Fibroblast of gingiva (primary cell): ENCODE measurements at regions not wholly inside any gene's neighbourhood (a gene's known extent, or its start where the extent isn't known, plus 50 kb on each side); places are given as distances from the start of the nearest gene placed in this dataset.

Experiments
- DNase-seq: peaks from one replicate; pipeline ENCODE4 v3.0.0-alpha.2; 2011; ENCODE audit warnings: low read depth

DNA sequence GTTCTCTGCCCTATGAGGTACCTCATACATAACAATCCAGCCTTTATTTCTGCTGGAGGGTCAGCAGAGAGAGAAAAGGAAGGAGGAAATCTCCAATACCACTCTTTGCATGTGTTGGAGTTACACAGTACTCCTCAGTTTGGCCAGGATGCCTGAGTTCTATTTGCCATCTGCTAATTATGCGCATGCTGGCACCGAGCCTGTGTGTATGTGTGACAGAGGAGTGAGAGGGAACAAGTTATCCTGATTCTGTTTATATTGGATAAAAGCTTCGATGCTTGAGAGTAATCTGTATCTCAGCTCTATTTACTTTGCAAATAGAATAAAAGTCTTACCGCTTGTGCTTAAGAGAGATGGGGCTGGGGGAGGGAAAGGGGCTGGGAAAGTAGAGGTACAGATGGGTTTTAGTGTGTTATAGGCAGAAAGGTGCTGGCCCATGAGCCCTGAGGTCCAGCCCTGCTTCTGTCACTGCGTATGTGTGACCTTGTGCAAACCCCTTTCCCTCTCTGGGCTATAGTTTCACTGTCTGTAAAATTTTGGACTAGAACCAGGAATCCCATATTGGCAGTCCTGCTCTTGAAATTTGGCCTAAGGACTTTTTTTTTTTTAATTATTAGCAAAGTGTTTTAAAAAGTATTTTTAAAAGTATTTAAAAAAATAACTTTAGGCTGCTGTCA lies 54.5 kb upstream of the PLXNA2 start:
- DNase-seq: no peak

DNA sequence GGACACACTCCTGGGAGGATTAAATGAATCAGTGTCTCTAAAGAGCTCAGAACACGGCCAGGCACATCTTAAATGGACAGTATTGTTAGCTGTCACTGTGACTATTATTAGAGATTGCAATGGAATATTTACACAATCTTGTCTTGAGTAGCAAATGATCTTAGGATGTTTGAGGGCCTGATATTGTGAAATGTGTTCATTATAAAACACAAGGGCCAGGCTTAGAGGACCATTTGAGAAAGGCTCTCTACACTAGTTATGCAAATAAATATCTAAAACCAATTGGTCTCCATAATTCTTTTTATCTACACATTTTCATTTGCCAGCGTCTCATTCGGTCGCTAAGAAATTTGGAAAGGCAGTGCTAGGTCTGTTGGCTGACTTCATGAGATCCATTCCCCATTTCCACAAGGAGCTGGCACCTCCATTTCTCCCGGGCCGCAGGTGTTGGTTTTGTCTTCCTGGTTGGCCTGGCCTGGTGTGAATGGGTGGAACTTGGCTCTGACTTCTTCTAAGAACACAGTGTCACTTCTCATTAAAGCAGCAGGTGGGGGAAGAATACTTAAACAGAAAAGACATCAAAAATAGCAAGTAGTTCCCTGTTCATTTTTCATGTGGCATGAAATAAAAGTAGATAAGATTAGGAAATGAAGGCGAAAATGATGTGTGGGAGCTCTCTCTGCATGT lies 56.0 kb upstream of the PLXNA2 start:
- DNase-seq: no peak

DNA sequence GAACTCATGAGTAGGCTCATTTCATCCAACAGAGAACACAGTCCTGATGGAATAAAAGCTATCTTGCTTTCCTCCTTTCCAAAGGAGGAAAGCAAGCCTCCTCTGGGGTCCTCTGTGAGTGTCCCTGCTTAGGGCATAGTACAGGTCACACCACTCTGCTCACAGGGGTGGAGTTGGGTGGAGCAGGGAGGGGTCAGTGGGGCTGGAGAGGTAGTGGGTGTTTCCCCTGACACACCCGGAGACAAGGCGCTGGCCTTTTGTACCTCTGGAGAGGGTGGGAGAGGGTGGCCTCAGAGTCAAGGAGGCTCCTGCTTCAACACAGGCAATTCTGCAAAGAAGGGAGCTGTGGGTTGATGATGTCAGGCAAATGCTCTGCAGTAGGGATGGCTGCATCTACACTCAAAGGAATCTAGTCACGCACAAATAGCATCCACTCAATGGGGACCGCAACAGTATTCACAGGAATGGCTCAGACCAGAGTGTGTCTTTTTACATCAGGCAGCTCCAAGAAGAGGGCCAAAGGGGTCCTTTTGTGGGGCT lies 58.6 kb upstream of the PLXNA2 start:
- DNase-seq: no peak

DNA sequence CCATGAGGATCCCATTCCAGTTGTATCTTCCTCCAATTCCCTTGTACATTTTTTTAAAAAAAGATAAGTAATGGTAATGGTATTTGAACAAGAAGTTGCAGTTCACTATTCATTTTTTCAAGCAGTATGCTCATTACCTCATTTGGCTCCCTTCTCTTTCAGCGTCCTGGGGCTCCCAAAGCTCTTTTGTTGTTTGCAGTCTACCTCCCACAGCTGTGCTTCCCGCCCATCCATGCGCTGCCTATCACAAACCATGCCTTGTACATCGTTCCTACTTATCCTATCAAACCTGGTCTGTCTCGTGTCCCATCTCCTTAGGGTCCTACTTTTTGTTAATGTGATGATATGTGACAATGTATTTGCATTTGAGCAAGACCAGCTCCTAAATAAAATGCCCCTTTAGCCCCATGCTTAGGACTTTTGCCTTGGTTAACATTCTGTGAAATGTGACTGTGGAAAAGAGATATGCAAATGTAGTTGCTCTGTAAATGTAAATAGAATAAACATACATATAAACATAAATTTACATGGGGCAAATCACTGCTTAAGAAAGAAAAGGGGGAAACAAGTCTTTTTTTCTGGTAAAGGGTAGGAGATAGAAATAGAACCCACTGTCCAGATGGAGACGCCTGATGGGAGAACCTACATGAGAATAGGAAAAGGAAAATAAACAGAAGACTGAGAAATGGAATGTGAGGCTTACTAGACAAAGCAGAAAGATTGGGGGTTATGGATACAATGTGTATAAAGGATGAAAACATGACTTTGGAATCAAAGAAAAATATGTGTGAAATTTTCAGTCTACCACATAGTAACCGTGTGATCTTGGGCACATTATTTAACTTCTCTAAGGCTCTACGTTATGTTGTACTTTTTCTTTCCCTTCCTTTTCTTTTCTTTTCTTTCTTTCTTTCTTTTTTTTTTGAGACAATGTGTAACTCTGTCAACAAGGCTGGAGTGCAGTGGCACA lies 59.8 kb upstream of the PLXNA2 start:
- no peak for DNase-seq

DNA sequence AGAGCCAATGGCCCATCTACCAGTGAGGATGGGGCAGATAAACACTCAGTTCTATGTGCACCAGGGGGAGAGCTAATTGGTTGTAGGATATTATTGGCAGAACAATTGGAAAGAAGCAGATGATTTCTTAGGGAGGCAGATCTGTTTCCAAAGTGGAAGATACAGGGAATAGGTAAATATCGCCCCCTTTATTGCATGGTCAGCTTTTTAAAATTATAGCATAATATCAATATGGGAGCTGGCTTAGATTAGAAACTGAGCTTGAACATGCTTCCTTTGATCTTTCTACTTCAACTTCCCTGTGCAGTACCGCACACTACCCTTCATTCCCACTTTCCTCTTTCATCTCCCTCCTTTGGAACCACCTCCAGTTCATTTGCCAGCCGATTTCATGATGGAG lies 64.0 kb upstream of the PLXNA2 start:
- DNase-seq: no peak

DNA sequence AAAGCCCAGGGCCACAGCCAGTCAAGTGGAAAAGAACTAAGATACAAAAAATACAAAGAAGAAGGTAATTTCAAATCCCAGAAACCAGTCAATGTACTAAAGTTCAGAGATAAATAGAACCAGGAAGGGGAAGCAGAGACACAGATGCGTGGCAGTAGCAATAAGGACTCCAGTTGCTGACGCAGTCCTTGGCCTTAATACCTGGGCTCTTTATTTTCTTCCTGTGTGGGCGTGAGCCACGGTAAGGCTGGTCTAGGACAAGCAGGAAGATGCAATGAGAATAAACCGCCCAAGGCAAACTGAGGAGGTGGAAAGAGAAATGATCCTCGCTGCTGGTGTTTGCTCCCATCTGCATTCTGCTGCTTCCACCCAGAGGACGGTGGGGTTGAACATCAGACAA lies 65.6 kb upstream of the PLXNA2 start:
- DNase-seq: no peak

DNA sequence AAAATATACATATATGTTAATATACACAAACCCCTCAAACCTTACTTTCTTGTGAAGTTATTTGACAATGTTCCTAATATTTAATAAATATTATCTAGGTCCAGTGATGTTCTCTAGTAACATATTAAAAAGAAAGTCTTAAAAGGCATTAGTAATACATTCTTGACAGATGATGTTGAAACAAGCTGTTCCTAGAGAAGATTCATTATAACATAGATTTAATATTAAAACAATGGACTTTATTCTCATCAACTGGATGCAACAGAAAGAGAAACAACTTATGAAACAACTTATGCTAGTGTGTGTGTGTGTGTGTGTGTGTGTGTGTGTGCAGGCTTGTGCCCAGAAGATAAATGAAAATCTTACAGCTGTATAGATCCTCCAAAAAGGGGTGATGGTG lies 68.5 kb upstream of the PLXNA2 start:
- no peak for DNase-seq

DNA sequence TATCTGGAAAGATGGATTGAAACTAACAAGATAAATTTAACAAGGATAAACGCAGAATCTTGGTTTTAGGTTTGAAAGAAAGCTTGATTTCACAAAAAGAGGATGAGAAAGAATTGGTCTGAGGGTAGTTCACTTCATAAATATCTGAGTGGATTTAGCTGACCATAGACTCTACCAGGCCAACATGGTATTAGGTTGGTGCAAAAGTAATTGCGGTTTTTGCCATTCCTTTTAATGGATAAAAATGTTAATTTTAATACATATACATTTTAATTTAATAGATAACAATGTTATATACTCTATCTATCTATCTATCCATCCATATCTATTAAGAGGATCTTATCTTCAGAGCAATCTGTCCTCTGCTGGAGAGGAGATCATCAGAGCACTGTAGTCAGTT lies 70.2 kb upstream of the PLXNA2 start:
- no peak for DNase-seq

DNA sequence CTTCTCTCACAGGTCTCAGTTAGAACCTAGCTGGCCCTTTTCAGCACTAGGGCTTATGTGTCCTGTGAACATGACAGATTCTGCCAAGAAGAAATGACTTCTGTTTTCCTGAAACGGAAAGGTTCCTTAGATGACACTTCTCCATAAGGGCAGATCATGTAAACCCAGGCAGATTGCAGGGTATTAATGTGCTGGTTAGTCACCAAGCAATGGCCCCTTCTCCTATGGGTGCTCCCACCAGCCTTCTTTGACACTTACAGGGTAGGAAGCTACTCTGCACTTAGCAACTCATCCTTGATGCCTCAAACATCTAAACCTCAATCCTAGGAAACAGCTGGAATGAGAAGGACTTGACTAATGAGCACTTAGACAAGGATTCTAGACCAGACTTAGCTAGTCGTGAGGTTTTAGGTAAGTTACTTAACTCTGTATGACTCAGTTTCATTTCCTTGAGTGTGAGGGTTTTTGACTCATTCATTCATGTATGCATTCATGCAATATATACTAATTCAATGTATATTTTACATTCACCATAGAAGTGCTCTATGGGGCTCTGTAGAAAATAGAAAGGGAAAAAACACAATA lies 74.1 kb upstream of the PLXNA2 start:
- DNase-seq: no peak

DNA sequence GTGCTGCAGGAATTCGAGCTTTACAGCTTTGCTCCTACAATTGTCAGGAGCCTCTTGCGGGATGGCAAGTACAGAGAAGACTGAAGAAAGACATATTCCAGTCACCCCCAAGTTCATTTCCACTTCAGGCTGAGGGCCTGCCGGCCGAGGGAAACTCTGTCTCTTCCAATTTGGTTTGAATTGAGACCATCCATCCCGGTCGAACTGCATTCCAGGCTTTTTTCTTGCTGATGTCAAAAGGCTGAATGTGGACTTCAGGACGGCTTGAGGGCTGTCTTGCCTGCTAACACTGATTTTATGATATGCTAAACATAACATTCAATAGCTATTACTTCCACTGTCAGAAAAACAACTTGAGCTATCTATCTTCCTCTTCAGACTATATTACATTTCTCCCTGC lies 79.8 kb upstream of the PLXNA2 start:
- no peak for DNase-seq

DNA sequence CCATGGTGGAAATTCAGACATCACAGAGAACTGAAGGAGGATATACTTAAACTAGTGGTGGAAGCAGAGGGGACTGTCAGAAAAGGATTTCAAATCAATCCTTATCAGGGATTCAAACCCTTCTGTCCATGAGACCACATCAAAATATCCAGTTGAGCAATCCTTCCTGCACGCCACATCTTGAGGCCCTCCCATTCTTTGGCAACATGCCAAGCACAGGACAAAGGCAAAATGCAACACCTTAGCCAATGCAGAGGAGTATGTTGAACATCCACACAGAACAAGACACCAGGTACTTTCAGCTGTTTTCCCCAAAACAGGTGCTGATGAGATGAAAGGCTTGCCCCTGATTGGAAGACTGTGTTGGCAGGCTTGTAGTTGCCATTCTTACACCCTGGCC lies 81.8 kb upstream of the PLXNA2 start:
- DNase-seq: no peak

DNA sequence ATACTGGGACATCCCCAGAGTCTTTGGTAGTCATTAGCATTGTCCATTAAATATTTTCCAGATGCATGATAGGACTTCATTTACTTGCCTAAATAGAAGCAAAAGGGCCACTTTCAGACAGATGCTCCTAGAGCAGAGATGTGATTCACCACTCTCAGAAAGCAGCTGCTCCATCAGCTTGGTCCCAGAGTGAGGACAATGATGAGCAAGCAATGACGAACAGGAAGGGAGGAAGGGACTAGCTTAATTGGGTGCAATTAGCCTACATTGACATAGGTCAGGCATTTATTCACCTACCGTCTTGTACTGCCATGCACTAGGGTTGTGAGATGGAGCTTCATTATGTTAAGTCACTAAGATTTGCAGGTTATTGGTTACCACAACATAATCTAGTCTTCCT lies 85.1 kb upstream of the PLXNA2 start:
- no peak for DNase-seq

DNA sequence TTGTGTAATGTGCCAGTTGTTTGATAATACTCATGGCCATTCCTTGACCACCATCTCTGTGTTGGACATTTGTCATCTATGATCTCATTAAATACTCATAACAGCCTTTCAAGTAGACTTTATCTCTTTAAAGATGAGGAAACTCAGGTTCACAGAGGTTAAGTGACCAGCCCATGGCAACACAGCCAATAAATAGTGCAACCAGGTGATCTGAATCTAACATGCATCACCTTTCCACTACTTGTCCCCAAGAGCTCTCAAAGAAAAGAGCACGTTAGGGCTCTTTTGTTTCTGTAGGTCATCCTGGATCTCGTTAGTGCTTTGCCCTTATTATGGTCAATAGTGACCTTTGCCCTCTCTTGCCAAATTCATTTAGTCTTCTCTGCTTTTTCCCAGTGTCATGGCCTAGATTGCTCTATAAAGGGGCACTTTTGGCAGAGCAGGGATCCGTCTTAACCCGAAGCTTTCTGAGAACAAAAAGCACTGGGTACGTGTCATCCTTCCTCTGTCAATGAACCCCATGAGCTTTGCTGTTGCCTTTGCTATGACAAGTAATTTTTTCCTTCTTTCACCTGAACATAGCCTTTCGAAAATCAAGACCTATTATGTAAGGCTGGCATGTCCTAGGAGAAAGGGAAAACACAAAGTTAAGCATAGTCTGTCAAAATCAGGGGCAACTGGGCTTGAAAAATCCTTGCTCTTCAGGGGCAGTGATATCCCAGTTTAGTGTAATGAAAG lies 88.0 kb upstream of the PLXNA2 start:
- no peak for DNase-seq

DNA sequence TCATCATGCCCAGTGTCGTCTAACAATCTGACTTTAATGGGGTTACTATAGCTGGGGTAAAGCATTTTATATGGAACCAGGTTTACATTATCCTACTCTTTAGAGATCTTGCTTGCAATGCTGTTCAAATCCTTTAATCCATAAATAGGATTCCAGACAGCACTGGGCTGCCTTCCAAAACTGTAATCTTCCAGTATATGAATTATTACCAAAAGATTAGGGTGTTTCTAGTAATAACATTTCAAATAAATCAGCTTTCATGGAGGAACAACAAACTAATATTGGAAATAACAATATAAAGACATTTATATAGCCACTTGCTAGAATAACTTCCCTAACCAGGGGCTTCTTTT lies 88.6 kb upstream of the PLXNA2 start:
- DNase-seq: no peak

DNA sequence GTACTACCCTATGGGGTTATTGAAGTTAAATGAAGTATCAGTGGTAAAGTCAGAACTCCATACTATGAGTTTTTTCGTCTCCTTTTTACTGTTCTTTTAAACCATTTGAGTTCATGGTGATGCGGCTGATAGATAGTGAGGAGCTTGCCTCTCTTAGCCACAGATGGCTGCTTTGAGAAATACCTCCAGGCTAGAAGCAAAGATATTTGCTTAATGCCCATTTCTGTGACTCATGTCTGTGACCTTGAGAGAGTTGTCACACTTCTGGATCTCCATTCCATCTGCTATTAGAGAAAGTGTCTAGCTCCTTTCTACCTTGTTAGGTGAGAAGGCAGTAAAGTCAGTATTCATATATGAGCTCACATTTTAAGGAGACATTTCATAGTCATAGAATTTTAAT lies 89.5 kb upstream of the PLXNA2 start:
- no peak for DNase-seq

DNA sequence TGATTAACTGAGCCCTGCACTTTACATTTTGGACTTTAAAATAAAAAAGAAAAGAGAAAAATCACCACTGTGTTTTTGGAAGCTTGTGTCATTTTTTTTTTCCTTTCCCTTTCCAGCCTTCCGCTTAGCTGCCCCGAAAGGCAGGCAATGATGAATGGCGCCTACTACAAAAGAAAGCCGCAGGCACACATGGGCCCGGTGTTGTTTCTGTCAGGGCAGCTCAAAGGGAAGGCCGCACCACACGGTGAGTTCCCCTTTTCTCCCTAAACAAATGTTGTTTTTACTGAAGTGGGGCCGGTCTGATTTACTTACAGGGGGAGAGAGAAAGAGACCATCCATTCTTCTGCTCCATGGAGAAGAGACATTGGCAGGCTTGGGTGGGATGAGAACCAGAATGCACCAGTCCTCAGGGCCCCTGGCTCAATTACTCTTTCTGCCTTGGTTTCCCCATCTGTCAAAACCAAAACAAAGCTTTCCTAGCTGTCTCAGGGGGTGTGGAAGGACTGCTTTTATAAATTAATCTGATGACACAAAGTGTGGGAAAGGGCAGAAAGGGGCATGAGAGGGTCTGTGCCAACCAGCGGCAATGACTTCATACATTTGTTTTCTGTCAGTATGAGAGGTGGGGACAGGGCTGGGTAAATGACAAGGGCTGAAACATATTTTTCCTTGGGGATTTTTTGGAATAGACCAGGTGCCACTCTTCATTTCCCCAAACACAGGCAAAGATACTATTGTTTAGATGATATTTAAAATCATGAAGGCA lies 91.4 kb upstream of the PLXNA2 start:
- no peak for DNase-seq

DNA sequence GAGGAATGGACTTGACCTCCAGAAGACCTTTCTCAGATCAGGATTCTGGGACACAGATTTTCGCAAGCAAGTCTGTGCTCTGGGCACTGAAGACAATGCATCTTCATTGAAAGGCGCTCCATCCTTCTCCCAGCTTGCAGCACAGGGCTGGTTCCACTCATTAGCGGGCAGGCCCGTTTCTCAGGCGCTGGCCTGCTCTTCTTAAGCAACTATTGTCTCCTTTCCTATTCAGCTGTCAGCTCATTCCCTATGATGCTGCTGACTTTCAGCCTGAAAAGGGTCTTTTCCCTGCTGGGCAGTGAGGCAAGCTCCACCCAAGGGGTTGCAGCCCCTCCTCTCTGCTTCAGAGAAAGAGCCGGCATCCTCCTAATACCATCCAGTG lies 91.9 kb upstream of the PLXNA2 start:
- DNase-seq: no peak

DNA sequence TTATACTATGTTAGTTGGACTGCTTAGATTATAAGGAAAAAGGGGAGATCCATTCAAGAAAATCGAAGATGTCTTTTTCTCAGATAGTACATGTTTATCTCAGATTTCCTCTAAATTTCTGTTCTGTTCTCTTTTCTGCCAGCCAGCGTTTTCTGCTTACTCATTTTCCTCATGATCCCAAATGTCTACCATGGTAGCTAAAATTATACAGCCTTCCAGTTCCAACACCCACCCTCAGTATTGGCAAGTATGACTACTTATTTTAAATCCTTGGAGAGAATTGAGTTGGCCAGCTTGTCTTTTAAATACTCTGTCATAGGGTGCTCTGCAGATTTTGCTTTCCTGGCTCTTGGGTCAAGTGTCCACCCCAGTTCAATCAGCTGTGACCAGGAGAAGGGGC lies 95.7 kb upstream of the PLXNA2 start:
- DNase-seq: no peak

DNA sequence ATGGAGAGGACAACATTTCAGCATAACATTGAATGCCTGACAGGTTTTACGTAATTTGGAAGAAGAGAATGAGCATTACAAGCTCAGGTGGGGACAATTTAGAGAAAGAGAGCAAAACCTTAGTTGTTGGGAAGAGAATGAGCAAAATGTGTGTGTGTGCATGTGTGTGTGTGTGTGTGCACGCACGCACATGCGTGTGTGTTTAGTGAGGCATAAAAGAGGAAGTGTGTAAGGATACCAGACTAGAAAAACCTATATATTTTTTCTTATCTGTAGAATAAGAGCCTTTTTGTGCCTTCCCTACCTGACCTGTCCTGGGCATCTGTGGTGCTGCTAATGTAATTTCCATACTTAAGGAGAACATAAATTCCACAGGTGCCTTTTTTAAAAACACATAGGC lies 99.0 kb upstream of the PLXNA2 start:
- DNase-seq: no peak

DNA sequence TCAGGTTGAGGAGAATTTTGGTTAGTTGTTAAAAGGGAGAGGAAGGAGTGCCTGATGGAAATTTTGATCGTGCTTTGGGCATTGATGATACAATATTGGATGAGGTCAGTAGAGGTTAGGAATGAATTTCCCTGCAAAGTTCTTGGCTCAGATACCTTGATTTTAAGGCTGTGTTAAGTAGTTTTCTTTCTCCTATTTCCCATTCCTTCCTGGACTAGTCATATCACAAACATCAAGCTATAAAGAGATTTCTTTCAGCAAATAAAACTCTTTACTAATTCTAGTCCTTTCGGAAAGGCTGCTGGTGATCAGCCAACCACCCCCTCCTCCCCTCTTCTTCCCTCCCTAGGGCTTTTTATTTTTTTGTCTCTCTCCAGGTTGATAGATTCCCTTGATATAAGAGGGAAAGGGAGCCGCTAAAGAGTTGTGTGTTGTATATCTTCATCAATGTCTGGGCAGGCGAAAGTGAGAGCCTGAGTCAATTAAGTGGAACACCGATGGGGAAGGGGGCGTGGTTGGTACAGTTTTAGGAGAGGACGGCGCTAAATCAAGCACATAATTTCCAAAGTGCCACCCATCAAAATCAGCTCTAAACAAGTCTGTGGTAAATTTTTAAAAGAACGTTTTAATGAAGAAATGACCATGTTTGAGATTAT lies 100.1 kb upstream of the PLXNA2 start:
- DNase-seq: no peak
